ENCODE measurements at regions not wholly inside any gene's neighbourhood (a gene's known extent, or its start where the extent isn't known, plus 50 kb on each side); places are given as distances from the start of the nearest gene placed in this dataset.

- TF ChIP-seq, protein P1, sequence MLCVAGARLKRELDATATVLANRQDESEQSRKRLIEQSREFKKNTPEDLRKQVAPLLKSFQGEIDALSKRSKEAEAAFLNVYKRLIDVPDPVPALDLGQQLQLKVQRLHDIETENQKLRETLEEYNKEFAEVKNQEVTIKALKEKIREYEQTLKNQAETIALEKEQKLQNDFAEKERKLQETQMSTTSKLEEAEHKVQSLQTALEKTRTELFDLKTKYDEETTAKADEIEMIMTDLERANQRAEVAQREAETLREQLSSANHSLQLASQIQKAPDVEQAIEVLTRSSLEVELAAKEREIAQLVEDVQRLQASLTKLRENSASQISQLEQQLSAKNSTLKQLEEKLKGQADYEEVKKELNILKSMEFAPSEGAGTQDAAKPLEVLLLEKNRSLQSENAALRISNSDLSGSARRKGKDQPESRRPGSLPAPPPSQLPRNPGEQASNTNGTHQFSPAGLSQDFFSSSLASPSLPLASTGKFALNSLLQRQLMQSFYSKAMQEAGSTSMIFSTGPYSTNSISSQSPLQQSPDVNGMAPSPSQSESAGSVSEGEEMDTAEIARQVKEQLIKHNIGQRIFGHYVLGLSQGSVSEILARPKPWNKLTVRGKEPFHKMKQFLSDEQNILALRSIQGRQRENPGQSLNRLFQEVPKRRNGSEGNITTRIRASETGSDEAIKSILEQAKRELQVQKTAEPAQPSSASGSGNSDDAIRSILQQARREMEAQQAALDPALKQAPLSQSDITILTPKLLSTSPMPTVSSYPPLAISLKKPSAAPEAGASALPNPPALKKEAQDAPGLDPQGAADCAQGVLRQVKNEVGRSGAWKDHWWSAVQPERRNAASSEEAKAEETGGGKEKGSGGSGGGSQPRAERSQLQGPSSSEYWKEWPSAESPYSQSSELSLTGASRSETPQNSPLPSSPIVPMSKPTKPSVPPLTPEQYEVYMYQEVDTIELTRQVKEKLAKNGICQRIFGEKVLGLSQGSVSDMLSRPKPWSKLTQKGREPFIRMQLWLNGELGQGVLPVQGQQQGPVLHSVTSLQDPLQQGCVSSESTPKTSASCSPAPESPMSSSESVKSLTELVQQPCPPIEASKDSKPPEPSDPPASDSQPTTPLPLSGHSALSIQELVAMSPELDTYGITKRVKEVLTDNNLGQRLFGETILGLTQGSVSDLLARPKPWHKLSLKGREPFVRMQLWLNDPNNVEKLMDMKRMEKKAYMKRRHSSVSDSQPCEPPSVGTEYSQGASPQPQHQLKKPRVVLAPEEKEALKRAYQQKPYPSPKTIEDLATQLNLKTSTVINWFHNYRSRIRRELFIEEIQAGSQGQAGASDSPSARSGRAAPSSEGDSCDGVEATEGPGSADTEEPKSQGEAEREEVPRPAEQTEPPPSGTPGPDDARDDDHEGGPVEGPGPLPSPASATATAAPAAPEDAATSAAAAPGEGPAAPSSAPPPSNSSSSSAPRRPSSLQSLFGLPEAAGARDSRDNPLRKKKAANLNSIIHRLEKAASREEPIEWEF (IDR thresholded peaks at IDR 0.05; ENCODE audit: insufficient replicate concordance, low read depth, low read length), result no peak
- TF ChIP-seq YBX1 (IDR thresholded peaks at IDR 0.05), result no peak
Measured at GRCh38 chr3:110026421-110026820, 689.1 kb upstream of the DPPA4 start (continued).

- ChIA-PET RAD21 (ENCODE audit: unreplicated experiment) (no interaction called here), POLR2A (no interaction called here), SMC1A (ENCODE audit: uncharacterized antibody, unreplicated experiment) (no interaction called here), CTCF (no interaction called here)
- Histone ChIP-seq H3K4me3 (no peak overlapping the region), H3K36me3 (ENCODE audit: control insufficient read depth in 2 of 2, insufficient read depth in 2 of 2, low read length in 1 of 2) (no peaks in the 10 kb centered on the region), H3K9me3 (replicated peaks; ENCODE audit: control insufficient read depth, insufficient read depth, low read length) (no peaks in the 10 kb centered on the region), H4K20me1 (ENCODE audit: control insufficient read depth, insufficient read depth) (no peaks in the 10 kb centered on the region), H3K9ac (ENCODE audit: control insufficient read depth, insufficient read depth, low read length) (no peak overlapping the region), H3K4me2 (ENCODE audit: control insufficient read depth, insufficient read depth) (no peak overlapping the region), H3K27me3 (replicated peaks in 1 of 2; ENCODE audit: control insufficient read depth in 2 of 2, insufficient read depth in 2 of 2, low read length in 1 of 2) (no peaks in the 10 kb centered on the region), H3K4me1 (ENCODE audit: control insufficient read depth, insufficient read depth, low read length) (no peaks in the 10 kb centered on the region), H3K79me2 (ENCODE audit: control insufficient read depth, insufficient read depth, low read length) (no peaks in the 10 kb centered on the region), H2AFZ (ENCODE audit: control insufficient read depth, low read depth, low read length) (no peak overlapping the region), H3K27ac (ENCODE audit: control insufficient read depth, insufficient read depth) (no peak overlapping the region)
- FAIRE-seq (no peak), DNase-seq (ENCODE audit: low read depth, low spot score) (no peak), ATAC-seq (no peak)
- WGBS (ENCODE audit: insufficient coverage, insufficient replicate concordance, low lambda C conversion rate, missing lambda C conversion rate), result 0% methylated on average over 4 of the region's 4 CpGs
- BruUV-seq (replicated peaks), result no TSS peak
- in situ Hi-C loops (cut with MboI) (no loop called here), intact Hi-C loops (cut with micrococcal nuclease; ENCODE audit: unreplicated experiment) (no loop called here)
- TF ChIP-seq YY1 (IDR thresholded peaks at IDR 0.05; ENCODE audit: low read depth, low read length) (no peak), EP300 (IDR thresholded peaks at IDR 0.05; ENCODE audit: borderline replicate concordance in 1 of 2, control insufficient read depth in 1 of 2, low read depth in 2 of 2, low read length in 2 of 2) (no peak), ETV6 (conservative IDR thresholded peaks at IDR 0.05 in 1 of 2, IDR thresholded peaks at IDR 0.05 in 1 of 2; ENCODE audit: borderline replicate concordance in 1 of 2, low read depth in 1 of 2) (no peak), SP1 (IDR thresholded peaks at IDR 0.05; ENCODE audit: low read depth, low read length) (no peak), ZNF622 (IDR thresholded peaks at IDR 0.05) (no peak), ZBTB4 (CRISPR knock-in tag; IDR thresholded peaks at IDR 0.05) (no peak)
- TF ChIP-seq, protein P2, sequence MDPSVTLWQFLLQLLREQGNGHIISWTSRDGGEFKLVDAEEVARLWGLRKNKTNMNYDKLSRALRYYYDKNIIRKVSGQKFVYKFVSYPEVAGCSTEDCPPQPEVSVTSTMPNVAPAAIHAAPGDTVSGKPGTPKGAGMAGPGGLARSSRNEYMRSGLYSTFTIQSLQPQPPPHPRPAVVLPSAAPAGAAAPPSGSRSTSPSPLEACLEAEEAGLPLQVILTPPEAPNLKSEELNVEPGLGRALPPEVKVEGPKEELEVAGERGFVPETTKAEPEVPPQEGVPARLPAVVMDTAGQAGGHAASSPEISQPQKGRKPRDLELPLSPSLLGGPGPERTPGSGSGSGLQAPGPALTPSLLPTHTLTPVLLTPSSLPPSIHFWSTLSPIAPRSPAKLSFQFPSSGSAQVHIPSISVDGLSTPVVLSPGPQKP (IDR thresholded peaks at IDR 0.05; ENCODE audit: low read depth, low read length), result no peak
Measured at GRCh38 chr3:110027446-110028080, 690.2 kb upstream of the DPPA4 start.

Data from GM12878 (cell line).